GM12865 (cell line): ENCODE measurements at regions not wholly inside any gene's neighbourhood (a gene's known extent, or its start where the extent isn't known, plus 50 kb on each side); places are given as distances from the start of the nearest gene placed in this dataset.

Source experiments
- DNase-seq: peaks from one replicate; pipeline ENCODE4 v3.0.0; 2010; ENCODE audit warnings: low read depth
- H3K4me3 ChIP-seq: 2 replicates; pipeline ENCODE4 v1.5.1; 2011; ENCODE audit warnings: mild to moderate bottlenecking, low read depth, low read length, control low read depth
- CTCF ChIP-seq: IDR thresholded peaks from 2 replicates; pipeline ENCODE4 v1.5.1; 2011; ENCODE audit warnings: low read length, control low read depth, low read depth, inconsistent platforms; ENCODE audit not compliant: insufficient read depth; ENCODE audit errors: missing control alignments

- DNase-seq: no peak
- no peak overlapping the region for H3K4me3 ChIP-seq
- TF ChIP-seq CTCF: no peak
These were observed 451.6 kb downstream of the TRHDE start for GRCh38 chr12:72723732-72724131.

DNA sequence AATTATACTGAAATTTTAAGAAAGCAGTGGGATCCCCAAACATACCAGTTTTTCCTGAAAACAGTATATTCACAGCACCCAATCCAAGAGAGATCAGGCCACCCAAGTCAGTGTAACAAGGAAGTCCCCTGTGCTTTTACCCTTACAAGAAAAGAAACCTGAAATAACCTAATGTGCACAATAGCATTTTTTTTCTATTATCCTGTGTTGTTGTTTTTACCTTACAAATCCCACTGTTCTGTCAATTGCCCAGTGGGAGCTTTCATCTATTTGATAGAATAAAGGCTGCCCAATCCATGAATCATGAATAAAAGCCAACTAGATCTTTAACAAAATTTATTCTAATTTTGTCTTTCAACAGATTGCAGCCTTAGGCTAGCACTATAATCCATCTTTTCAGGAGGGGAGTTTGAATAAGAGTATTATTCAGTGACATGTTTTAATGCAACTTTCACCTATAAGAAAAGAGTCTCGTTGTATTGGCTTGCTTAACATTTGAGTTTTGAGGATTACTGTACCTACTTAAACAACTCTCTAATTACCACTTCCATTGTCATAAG lies 457.4 kb downstream of the TRHDE start:
- no peak for DNase-seq
- TF ChIP-seq CTCF: no peak

DNA sequence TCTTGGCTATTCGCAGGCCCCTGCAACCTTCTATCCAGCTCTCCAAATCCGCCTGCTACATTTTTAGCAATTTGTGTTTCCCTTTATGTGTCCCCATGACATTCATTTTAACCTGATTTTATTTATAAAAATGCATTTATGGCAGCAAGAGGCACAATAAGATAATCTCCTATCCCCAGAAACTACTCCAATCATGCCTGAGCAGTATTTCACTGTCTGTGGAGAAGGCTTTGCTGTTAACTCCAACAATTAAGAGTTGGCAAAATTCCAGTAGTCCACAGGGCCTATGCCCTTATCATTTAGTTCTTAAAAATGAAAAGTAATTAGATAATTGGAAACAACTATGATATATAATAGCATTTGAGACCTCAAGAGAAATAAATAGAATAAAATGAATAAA lies 462.4 kb downstream of the TRHDE start:
- DNase-seq: no peak
- no peak for TF ChIP-seq CTCF
- no peak overlapping the region for H3K4me3 ChIP-seq

More for the DNA sequence above, 457.4 kb downstream of the TRHDE start:
- H3K4me3 ChIP-seq: no peak overlapping the region

DNA sequence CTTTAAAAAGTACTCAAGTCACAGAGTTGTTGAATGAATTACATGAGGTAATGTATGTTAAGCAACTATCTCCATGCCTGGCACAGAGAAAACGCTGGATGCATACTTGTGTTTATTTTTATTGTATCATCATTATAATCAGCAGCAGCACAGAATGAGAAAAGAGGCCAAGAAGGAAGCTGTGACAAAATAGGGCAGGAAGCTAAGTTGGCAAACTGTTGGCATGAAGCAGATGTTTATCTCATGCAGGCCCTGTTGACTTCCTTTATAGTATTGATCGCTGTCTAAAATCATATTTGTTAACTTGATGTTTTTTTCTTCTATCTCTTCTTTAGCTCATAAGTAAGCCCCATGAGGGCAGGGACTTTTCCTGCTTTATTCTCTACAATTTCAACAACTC lies 466.6 kb downstream of the TRHDE start:
- no peak for TF ChIP-seq CTCF
- H3K4me3 ChIP-seq: no peak overlapping the region
- DNase-seq: no peak

DNA sequence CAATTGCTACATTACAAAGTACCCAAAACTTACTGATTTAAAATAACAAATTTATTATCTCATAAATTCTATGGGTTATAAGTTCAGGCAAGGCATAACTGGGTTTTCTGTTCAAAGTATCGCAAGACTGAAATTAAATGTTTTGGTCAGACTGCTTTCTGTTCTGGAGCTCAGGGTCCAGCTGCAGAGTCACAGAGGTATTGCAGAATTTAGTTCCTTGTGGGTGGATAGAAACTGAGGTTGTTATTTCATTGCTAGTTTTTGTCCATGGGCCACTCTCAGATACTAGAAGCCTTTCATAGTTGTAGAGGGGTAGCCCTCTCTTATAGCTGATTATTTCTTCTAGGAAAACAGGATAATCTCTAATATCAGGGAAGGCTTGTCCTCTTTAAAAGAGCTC lies 467.9 kb downstream of the TRHDE start:
- no peak for TF ChIP-seq CTCF
- DNase-seq: no peak
- no peak overlapping the region for H3K4me3 ChIP-seq

- TF ChIP-seq CTCF: no peak
- DNase-seq: no peak
- H3K4me3 ChIP-seq: no peak overlapping the region
These were observed 470.4 kb downstream of the TRHDE start for GRCh38 chr12:72742568-72742967.

DNA sequence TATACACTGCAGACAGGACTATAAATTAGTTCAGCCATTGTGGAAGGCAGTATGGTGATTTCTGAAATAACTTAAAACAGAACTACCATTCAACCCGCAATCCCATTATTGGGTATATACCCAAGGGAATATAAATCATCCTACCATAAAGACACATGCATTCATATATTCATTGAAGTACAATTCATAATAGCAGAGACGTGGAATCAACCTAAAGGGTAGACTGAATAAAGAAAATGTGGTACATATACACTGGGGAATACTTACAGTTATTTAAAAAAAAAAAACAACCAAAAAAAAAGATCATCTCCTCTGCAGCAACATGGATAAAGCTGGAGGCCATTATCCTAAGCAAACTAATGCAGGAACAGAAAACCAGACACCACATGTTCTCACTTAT lies 473.9 kb downstream of the TRHDE start:
- no peak overlapping the region for H3K4me3 ChIP-seq
- no peak for DNase-seq
- no peak for TF ChIP-seq CTCF
